T1000 (cell line): ENCODE measurements at regions not wholly inside any gene's neighbourhood (a gene's known extent, or its start where the extent isn't known, plus 50 kb on each side); places are given as distances from the start of the nearest gene placed in this dataset.

ENCODE experiments used
- DNase-seq: peaks from one replicate; lab custom pipeline; 2025; ENCODE audit warnings: mixed read lengths; lab: John Stamatoyannopoulos, UW

GRCh38 chr18:66749030-66749429 is 145.1 kb upstream of the CDH19 start:
- no peak for DNase-seq

GRCh38 chr18:66742832-66743231 is 138.9 kb upstream of the CDH19 start:
- DNase-seq: no peak

- no peak for DNase-seq
Measured at GRCh38 chr18:66735933-66736332, 132.0 kb upstream of the CDH19 start.

- no peak for DNase-seq
Measured at GRCh38 chr18:66734451-66734850, 130.6 kb upstream of the CDH19 start.

GRCh38 chr18:66731890-66732289 is 128.0 kb upstream of the CDH19 start:
- DNase-seq: no peak

GRCh38 chr18:66729442-66730239 is 125.8 kb upstream of the CDH19 start:
- no peak for DNase-seq

GRCh38 chr18:66728951-66729350 is 125.1 kb upstream of the CDH19 start:
- DNase-seq: no peak

GRCh38 chr18:66727991-66728390 is 124.1 kb upstream of the CDH19 start:
- no peak for DNase-seq

GRCh38 chr18:66724664-66725356 is 120.9 kb upstream of the CDH19 start:
- no peak for DNase-seq

GRCh38 chr18:66722671-66723070 is 118.8 kb upstream of the CDH19 start:
- no peak for DNase-seq

GRCh38 chr18:66708646-66709045 is 104.8 kb upstream of the CDH19 start:
- DNase-seq: no peak

- no peak for DNase-seq
Measured at GRCh38 chr18:66707473-66707872, 103.6 kb upstream of the CDH19 start.

GRCh38 chr18:66695281-66695680 is 91.4 kb upstream of the CDH19 start:
- no peak for DNase-seq

- no peak for DNase-seq
Measured at GRCh38 chr18:66694852-66695251, 91.0 kb upstream of the CDH19 start.

GRCh38 chr18:66687635-66688034 is 83.7 kb upstream of the CDH19 start:
- DNase-seq: no peak

- no peak for DNase-seq
Measured at GRCh38 chr18:66682855-66683322, 79.0 kb upstream of the CDH19 start.

GRCh38 chr18:66676699-66677098 is 72.8 kb upstream of the CDH19 start:
- no peak for DNase-seq

GRCh38 chr18:66674286-66674685 is 70.4 kb upstream of the CDH19 start:
- no peak for DNase-seq

GRCh38 chr18:66668706-66669105 is 64.8 kb upstream of the CDH19 start:
- DNase-seq: no peak

GRCh38 chr18:66662632-66663031 is 58.7 kb upstream of the CDH19 start:
- no peak for DNase-seq

- DNase-seq: no peak
Measured at GRCh38 chr18:66655407-66655806, 51.5 kb upstream of the CDH19 start.
